K562 (cell line): ENCODE measurements at regions not wholly inside any gene's neighbourhood (a gene's known extent, or its start where the extent isn't known, plus 50 kb on each side); places are given as distances from the start of the nearest gene placed in this dataset.

ENCODE experiments used
- DEAF1 ChIP-seq: fragments of 450-650 bp; formaldehyde crosslinking; IDR thresholded peaks from 2 replicates; pipeline ENCODE4 v1.4.0; 2020; ENCODE audit warnings: mild to moderate bottlenecking, moderate library complexity
- NCOA2 ChIP-seq, 2 experiments: fragments of 450-650 bp; IDR thresholded peaks; 2 replicates each; pipeline ENCODE4 v1.6.1; 2018; ENCODE audit warnings: mild to moderate bottlenecking in 2 of 2, moderate library complexity in 1 of 2; ENCODE audit not compliant: partially characterized antibody in 2 of 2
- POLR2A ChIP-seq: fragments of 450-650 bp; conservative IDR thresholded peaks from 2 replicates; pipeline ENCODE4 v1.6.1; 2016
- RFX5 ChIP-seq: IDR thresholded peaks from 2 replicates; pipeline ENCODE4 v1.6.1; 2011; ENCODE audit warnings: low read depth, mild to moderate bottlenecking, improper control_type of control experiment, low read length
- XRCC4 ChIP-seq: IDR thresholded peaks from one replicate; pipeline ENCODE4 v1.6.1; 2011; ENCODE audit not compliant: insufficient read depth, insufficient read length; ENCODE audit errors: extremely low read depth
- ZNF668 ChIP-seq: fragments of 250-450 bp; sonication (Bioruptor Pico); IDR thresholded peaks from 2 replicates; pipeline ENCODE4 v1.8.0; 2022; ENCODE audit warnings: mild to moderate bottlenecking, inconsistent platforms

- TF ChIP-seq RFX5 (no peak), XRCC4 (no peak), NCOA2 (IDR thresholded peaks at IDR 0.05; ENCODE audit: partially characterized antibody in 2 of 2) (no peak), DEAF1 (CRISPR knock-in tag) (no peak), POLR2A (no peak), ZNF668 (no peak)
Measured at GRCh38 chr6:41467061-41467460, 79.1 kb upstream of the FOXP4 start.
